Thoracic aorta (tissue), 2 donors: ENCODE measurements at regions not wholly inside any gene's neighbourhood (a gene's known extent, or its start where the extent isn't known, plus 50 kb on each side); places are given as distances from the start of the nearest gene placed in this dataset.

Experiments
- ATAC-seq: fragments of 150-250 bp; one replicate; pipeline ENCODE4 v1.8.0; 2017; ENCODE audit warnings: low read depth; ENCODE audit not compliant: insufficient number of reproducible peaks, low FRiP score
- DNase-seq: peaks from one replicate; pipeline ENCODE4 v3.0.0-alpha.2; 2020; ENCODE audit warnings: low spot score
- H3K27ac ChIP-seq, 2 donors: fragments of 200-600 bp; sonication (generic); 1 replicate in 1 of 2; 2 replicates in 1 of 2; pipeline ENCODE4 v1.5.1; 2016; ENCODE audit warnings: mild to moderate bottlenecking in 2 of 2, moderate library complexity in 2 of 2
- H3K27me3 ChIP-seq: fragments of 200-600 bp; sonication (generic); replicated peaks from 2 replicates; pipeline ENCODE4 v1.6.0; 2016; ENCODE audit warnings: mild to moderate bottlenecking; ENCODE audit not compliant: insufficient read depth
- H3K36me3 ChIP-seq: fragments of 200-600 bp; sonication (generic); one replicate; pipeline ENCODE4 v1.5.1; 2016
- H3K4me1 ChIP-seq, 2 donors: fragments of 200-600 bp; sonication (generic); 1 replicate in 1 of 2; 2 replicates in 1 of 2; pipeline versions ENCODE4 v1.5.1 to v1.6.0; 2016; ENCODE audit warnings: low read depth in 2 of 2, mild to moderate bottlenecking in 1 of 2; ENCODE audit not compliant: control insufficient read depth in 1 of 2
- H3K4me3 ChIP-seq: fragments of 200-600 bp; sonication (generic); 2 replicates; pipeline ENCODE4 v1.5.1; 2016; ENCODE audit warnings: mild to moderate bottlenecking
- H3K9me3 ChIP-seq: fragments of 200-600 bp; sonication (generic); 2 replicates; pipeline ENCODE4 v1.5.1; 2016
- CTCF ChIP-seq: fragments of 200-600 bp; sonication (generic); IDR thresholded peaks from one replicate; pipeline ENCODE4 v1.5.1; 2019; ENCODE audit warnings: antibody characterized with exemption

- Histone ChIP-seq H3K4me3 (no peak overlapping the region), H3K9me3 (no peaks in the 10 kb centered on the region), H3K4me1 (no peaks in the 10 kb centered on the region), H3K36me3 (no peaks in the 10 kb centered on the region), H3K27ac (no peak overlapping the region), H3K27me3 (no peaks in the 10 kb centered on the region)
- DNase-seq (no peak), ATAC-seq (no peak)
- no peak for TF ChIP-seq CTCF
Measured at GRCh38 chr5:165527577-165527976, 2022.2 kb downstream of the MAT2B start.

DNA sequence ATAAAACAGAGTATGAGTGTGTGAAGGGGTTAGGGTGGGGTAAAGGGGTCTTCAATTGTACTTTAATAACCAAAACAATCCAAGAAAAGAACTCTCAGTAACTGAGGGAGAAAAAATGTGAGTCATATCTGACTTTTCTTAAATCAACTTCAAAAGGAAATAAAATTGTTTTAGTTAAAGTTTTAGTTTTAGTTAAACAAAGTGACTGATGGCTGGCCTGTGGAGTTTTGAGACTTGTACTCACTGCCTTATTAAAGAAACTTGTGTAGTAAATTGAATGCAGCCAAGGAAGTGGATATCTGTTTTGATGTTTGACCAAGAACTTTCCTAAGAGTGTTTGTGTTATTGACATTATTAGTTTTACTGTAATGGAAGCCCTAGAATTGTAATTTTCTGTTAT lies 2032.6 kb downstream of the MAT2B start:
- H3K36me3 ChIP-seq, result no peaks in the 10 kb centered on the region
- no peak overlapping the region for H3K4me3 ChIP-seq
- no peaks in the 10 kb centered on the region for H3K9me3 ChIP-seq
- TF ChIP-seq CTCF, result no peak
- no peaks in the 10 kb centered on the region for H3K27me3 ChIP-seq
- ATAC-seq, result no peak
- no peak overlapping the region for H3K27ac ChIP-seq
- DNase-seq, result no peak
- no peaks in the 10 kb centered on the region for H3K4me1 ChIP-seq

DNA sequence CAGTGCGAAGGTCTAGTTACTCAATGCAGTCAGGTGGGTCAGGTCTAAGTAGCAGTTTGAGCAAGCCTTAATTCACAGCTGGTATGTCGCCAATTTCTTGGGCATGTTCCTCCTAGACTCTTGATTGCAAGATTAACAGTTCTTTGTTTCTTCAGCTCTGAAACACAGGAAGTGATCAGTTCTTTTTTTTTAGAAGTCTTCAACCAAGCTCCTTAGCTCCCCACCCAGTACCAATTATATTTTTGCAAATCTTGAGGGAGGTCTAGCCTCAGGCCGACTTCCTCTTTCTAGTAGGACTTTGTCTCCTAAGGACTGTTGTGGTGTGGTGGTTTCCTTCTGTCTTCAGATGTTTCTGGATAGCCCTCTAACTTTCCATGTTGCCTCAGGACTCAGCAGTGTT lies 2054.2 kb downstream of the MAT2B start:
- TF ChIP-seq CTCF, result no peak
- ATAC-seq, result no peak

DNA sequence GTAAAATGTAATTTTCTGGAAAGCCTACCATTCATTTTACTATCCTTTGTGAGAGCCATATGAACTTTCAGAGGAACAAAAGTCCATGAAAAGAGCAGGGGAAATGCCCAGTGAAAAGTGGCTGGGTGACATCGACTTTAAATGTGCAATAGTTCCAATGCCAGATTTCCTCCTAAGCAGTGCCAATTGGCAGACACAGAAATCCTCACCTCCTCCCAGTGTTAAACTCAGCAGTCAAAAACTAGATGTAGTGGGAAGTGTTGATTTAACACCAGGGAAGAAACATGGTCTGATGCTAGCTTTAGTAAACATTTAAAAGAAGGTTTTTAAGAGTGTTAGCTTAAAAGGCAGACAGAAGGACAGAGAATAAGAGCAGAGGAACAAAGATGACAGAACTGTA lies 2055.2 kb downstream of the MAT2B start:
- Histone ChIP-seq H3K9me3 (no peaks in the 10 kb centered on the region), H3K4me1 (no peaks in the 10 kb centered on the region), H3K27me3 (no peaks in the 10 kb centered on the region), H3K36me3 (no peaks in the 10 kb centered on the region), H3K4me3 (no peak overlapping the region), H3K27ac (no peak overlapping the region)
- ATAC-seq (no peak), DNase-seq (no peak)
- TF ChIP-seq CTCF, result no peak

More for the DNA sequence above, 2054.2 kb downstream of the MAT2B start:
- no peaks in the 10 kb centered on the region for H3K4me1 ChIP-seq
- no peaks in the 10 kb centered on the region for H3K9me3 ChIP-seq
- no peak overlapping the region for H3K4me3 ChIP-seq
- no peaks in the 10 kb centered on the region for H3K27me3 ChIP-seq
- no peak for DNase-seq
- H3K36me3 ChIP-seq, result no peaks in the 10 kb centered on the region
- no peak overlapping the region for H3K27ac ChIP-seq

DNA sequence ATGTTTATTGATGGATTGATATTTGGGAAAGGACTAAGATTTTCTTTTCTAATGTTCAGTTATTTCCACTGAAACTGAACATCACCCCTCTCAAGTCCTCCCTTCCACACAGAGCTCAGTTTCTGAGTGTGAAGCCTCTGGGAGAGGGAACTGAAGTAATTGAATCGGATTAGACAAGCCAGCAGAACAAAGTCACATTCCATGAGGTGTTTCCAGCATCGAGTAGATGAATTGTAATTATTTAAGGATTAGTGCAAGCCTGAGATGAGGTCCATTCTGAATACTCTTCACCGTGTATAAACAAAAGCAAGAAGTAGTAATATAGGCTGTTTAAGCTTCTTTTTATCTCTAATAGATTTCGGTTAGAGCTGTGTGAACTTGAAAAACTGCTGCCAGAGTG lies 2060.5 kb downstream of the MAT2B start:
- DNase-seq (no peak), ATAC-seq (no peak)
- Histone ChIP-seq H3K36me3 (no peaks in the 10 kb centered on the region), H3K27me3 (no peaks in the 10 kb centered on the region), H3K4me3 (no peak overlapping the region), H3K27ac (no peak overlapping the region), H3K9me3 (no peaks in the 10 kb centered on the region), H3K4me1 (no peaks in the 10 kb centered on the region)
- TF ChIP-seq CTCF, result no peak
